ENCODE measurements at regions not wholly inside any gene's neighbourhood (a gene's known extent, or its start where the extent isn't known, plus 50 kb on each side); places are given as distances from the start of the nearest gene placed in this dataset.

DNA sequence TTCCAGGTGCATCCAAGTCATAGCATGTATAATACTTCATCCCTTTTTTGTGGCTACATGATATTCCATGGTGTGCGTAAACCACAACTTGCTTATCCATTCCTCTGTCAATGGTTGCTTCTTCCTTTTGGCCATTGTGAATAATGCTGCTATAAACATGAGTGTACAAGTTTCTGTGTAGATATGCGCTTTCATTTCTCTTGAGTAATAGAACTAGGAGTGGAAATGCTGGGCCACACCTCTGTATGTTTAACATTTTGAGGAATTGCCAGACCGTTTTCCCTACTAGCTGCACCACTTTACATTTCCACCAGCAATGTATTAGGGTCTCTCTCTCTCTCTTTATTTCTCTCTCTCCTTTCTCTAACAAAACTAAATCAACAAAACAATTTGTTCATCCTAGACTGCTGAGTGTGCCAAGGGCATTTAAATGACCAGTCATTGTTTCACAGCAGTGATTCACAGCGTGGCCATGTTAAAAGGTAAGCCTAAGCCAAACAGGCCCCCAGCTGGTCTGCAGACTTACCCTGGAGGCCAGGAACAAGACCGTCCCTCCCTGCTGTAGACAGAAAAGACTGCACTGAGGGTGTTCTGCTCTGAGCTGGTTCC, 53.2 kb upstream of the LYST start:
- Mint-ChIP-seq H3K9me3 (no peaks in the 10 kb centered on the region), H3K27me3 (no peaks in the 10 kb centered on the region), H3K4me1 (ENCODE audit: low read depth) (peaks cover 34% of the 10 kb centered on the region), H3K36me3 (ENCODE audit: low read depth) (no peaks in the 10 kb centered on the region), H3K27ac (no peak overlapping the region), H3K4me3 (no peak overlapping the region)
- TF ChIP-seq, protein P1, sequence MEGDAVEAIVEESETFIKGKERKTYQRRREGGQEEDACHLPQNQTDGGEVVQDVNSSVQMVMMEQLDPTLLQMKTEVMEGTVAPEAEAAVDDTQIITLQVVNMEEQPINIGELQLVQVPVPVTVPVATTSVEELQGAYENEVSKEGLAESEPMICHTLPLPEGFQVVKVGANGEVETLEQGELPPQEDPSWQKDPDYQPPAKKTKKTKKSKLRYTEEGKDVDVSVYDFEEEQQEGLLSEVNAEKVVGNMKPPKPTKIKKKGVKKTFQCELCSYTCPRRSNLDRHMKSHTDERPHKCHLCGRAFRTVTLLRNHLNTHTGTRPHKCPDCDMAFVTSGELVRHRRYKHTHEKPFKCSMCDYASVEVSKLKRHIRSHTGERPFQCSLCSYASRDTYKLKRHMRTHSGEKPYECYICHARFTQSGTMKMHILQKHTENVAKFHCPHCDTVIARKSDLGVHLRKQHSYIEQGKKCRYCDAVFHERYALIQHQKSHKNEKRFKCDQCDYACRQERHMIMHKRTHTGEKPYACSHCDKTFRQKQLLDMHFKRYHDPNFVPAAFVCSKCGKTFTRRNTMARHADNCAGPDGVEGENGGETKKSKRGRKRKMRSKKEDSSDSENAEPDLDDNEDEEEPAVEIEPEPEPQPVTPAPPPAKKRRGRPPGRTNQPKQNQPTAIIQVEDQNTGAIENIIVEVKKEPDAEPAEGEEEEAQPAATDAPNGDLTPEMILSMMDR (IDR thresholded peaks at IDR 0.05), result no peak
- H3K36me3 ChIP-seq (ENCODE audit: insufficient read depth, low read length), result no peaks in the 10 kb centered on the region
- DNase-seq (no peak), ATAC-seq (ENCODE audit: poor library complexity) (no peak)
- H3K4me1 ChIP-seq (ENCODE audit: insufficient read depth, low read length), result peaks cover 43% of the 10 kb centered on the region
- POLR2A ChIA-PET, result no interaction called here
- no peaks in the 10 kb centered on the region for H3K27me3 ChIP-seq (ENCODE audit: control insufficient read depth in 1 of 2, insufficient read depth in 2 of 2, low read length in 2 of 2)
- H3K4me3 ChIP-seq (ENCODE audit: low read length), result no peak overlapping the region
- intact Hi-C loops (cut with DNase I, micrococcal nuclease), result loop anchor here in 1 of 2 experiments (5.0 to 10.0 kb wide), 2 partner anchors 53 to 55 kb away; partner anchors contain the start of gene LYST
- no peak overlapping the region for H3K27ac ChIP-seq (ENCODE audit: low read depth in 1 of 2, low read length in 2 of 2)
- no peaks in the 10 kb centered on the region for H3K9me3 ChIP-seq (ENCODE audit: control insufficient read depth in 1 of 2, insufficient read depth in 1 of 2, low read length in 2 of 2)
- CTCF ChIA-PET, result no interaction called here

DNA sequence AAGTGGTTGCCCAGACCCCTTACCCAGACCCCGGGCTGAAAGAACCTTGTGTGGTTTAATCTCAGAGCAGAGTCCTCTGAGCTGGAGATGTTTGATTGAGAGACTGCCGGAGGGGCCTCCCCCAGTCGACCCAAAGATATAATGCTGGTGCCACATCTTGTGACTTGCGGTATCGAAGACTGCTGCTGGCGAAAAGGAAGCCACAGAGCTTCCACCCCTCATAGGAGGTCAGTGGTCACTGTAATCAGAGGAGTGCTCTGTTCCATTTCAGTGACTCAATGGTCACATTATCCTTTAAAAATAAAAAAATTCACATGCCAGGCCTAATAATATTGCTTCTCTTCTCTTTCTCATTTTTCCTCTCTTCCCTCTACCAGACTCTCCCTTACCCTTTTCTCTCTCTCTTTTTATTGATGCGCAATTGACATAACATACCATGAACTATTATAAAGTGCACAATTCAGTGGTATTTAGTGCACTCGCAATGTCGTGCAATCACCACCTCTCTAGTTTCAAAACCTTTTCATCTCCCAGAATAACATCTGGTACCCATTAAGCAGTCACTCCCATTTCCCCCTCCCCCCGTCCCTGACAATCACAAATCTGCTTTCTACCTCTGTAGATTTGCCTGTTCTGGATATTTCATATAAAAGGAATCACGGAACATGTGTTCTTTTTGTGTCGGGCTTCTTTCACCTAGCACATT, 52.6 kb upstream of the LYST start:
- H3K4me1 ChIP-seq (ENCODE audit: insufficient read depth, low read length), result peaks cover 38% of the 10 kb centered on the region
- H3K4me1 Mint-ChIP-seq (ENCODE audit: low read depth), result peaks cover 29% of the 10 kb centered on the region

DNA sequence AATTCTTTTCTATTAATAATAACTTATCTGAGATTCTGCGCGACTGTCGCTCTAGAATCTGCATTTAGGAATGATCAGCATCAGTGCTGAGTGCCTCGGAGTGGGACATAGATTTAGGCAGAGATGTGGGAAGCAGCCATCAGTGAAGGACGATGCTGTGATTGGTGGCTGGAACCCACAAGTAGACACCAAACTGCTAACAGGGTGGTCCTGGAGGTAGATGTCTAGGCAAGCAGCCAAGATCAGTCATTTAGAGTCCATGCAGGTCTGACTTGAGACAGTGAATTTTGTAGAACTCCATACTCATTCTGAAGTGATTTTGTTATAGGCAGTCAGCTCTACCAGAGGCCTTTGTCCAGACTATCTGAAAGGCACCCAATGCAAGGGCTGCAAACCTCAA, 51.8 kb upstream of the LYST start:
- peaks cover 30% of the 10 kb centered on the region for H3K4me1 ChIP-seq (ENCODE audit: insufficient read depth, low read length)
- TF ChIP-seq, protein P1 (IDR thresholded peaks at IDR 0.05), result no peak
- H3K27ac Mint-ChIP-seq, result no peak overlapping the region
- H3K9me3 Mint-ChIP-seq, result no peaks in the 10 kb centered on the region
- ATAC-seq (ENCODE audit: poor library complexity) (no peak), DNase-seq (no peak)
- intact Hi-C loops (cut with DNase I, micrococcal nuclease), result no loop called here
- peaks cover 21% of the 10 kb centered on the region for H3K4me1 Mint-ChIP-seq (ENCODE audit: low read depth)
- no peak overlapping the region for H3K27ac ChIP-seq (ENCODE audit: low read depth in 1 of 2, low read length in 2 of 2)
- no peak overlapping the region for H3K4me3 ChIP-seq (ENCODE audit: low read length)
- CTCF ChIA-PET, result no interaction called here
- POLR2A ChIA-PET, result interaction anchor here (2.7 kb wide), 1 partner anchor 51 kb away, joined by 12 read pairs; the partner anchor contains the start of gene LYST
- H3K27me3 ChIP-seq (ENCODE audit: control insufficient read depth in 1 of 2, insufficient read depth in 2 of 2, low read length in 2 of 2), result no peaks in the 10 kb centered on the region
- H3K36me3 Mint-ChIP-seq (ENCODE audit: low read depth), result no peaks in the 10 kb centered on the region
- no peaks in the 10 kb centered on the region for H3K27me3 Mint-ChIP-seq
- H3K9me3 ChIP-seq (ENCODE audit: control insufficient read depth in 1 of 2, insufficient read depth in 1 of 2, low read length in 2 of 2), result no peaks in the 10 kb centered on the region
- H3K36me3 ChIP-seq (ENCODE audit: insufficient read depth, low read length), result no peaks in the 10 kb centered on the region
- no peak overlapping the region for H3K4me3 Mint-ChIP-seq

More for the DNA sequence above, 52.6 kb upstream of the LYST start:
- TF ChIP-seq, protein P1 (IDR thresholded peaks at IDR 0.05), result no peak
- intact Hi-C loops (cut with DNase I, micrococcal nuclease), result no loop called here
- no peak overlapping the region for H3K27ac ChIP-seq (ENCODE audit: low read depth in 1 of 2, low read length in 2 of 2)
- ATAC-seq (ENCODE audit: poor library complexity) (no peak), DNase-seq (no peak)
- no peaks in the 10 kb centered on the region for H3K9me3 ChIP-seq (ENCODE audit: control insufficient read depth in 1 of 2, insufficient read depth in 1 of 2, low read length in 2 of 2)
- ChIA-PET CTCF (no interaction called here), POLR2A (interaction anchor here (2.7 kb wide), 1 partner anchor 52 kb away, joined by 12 read pairs; the partner anchor contains the start of gene LYST)
- H3K27me3 ChIP-seq (ENCODE audit: control insufficient read depth in 1 of 2, insufficient read depth in 2 of 2, low read length in 2 of 2), result no peaks in the 10 kb centered on the region
- Mint-ChIP-seq H3K27ac (no peak overlapping the region), H3K27me3 (no peaks in the 10 kb centered on the region), H3K9me3 (no peaks in the 10 kb centered on the region), H3K4me3 (no peak overlapping the region), H3K36me3 (ENCODE audit: low read depth) (no peaks in the 10 kb centered on the region)
- no peak overlapping the region for H3K4me3 ChIP-seq (ENCODE audit: low read length)
- H3K36me3 ChIP-seq (ENCODE audit: insufficient read depth, low read length), result no peaks in the 10 kb centered on the region
